MV-4-11 (cell line): ENCODE measurements at regions not wholly inside any gene's neighbourhood (a gene's known extent, or its start where the extent isn't known, plus 50 kb on each side); places are given as distances from the start of the nearest gene placed in this dataset.
"Not testable (repeated sequence)": the region's sequence is repeated elsewhere in the genome, so short reads cannot be mapped to it uniquely, and the experiment has no call there.

Experiments
- DNase-seq: peaks from one replicate; lab custom pipeline; 2025; lab: John Stamatoyannopoulos, UW

GRCh38 chr17:20771104-20771503 lies 191.6 kb downstream of the CDRT15L2 start:
- DNase-seq, result no peak

GRCh38 chr17:20774472-20775135 lies 195.1 kb downstream of the CDRT15L2 start:
- no peak for DNase-seq

- no peak for DNase-seq
Measured at GRCh38 chr17:20775331-20775730, 195.8 kb downstream of the CDRT15L2 start.

- DNase-seq, result no peak
Measured at GRCh38 chr17:20779521-20779920, 200.0 kb downstream of the CDRT15L2 start.

GRCh38 chr17:20781260-20781659 lies 201.7 kb downstream of the CDRT15L2 start:
- no peak for DNase-seq

- not testable (repeated sequence) for DNase-seq
Measured at GRCh38 chr17:20781869-20782268, 202.3 kb downstream of the CDRT15L2 start.

- no peak for DNase-seq
Measured at GRCh38 chr17:20783091-20783490, 203.6 kb downstream of the CDRT15L2 start.

- no peak for DNase-seq
Measured at GRCh38 chr17:20784100-20784665, 204.7 kb downstream of the CDRT15L2 start.

GRCh38 chr17:20787281-20787680 lies 207.8 kb downstream of the CDRT15L2 start:
- no peak for DNase-seq

GRCh38 chr17:20791626-20792025 lies 212.1 kb downstream of the CDRT15L2 start:
- no peak for DNase-seq

GRCh38 chr17:20794532-20794931 lies 215.0 kb downstream of the CDRT15L2 start:
- DNase-seq, result not testable (repeated sequence)

GRCh38 chr17:20797292-20797691 lies 217.8 kb downstream of the CDRT15L2 start:
- DNase-seq, result no peak

- DNase-seq, result no peak
Measured at GRCh38 chr17:20800146-20800545, 220.6 kb downstream of the CDRT15L2 start.

- no peak for DNase-seq
Measured at GRCh38 chr17:20805751-20806150, 226.2 kb downstream of the CDRT15L2 start.

GRCh38 chr17:20807566-20807965 lies 228.0 kb downstream of the CDRT15L2 start:
- not testable (repeated sequence) for DNase-seq

- not testable (repeated sequence) for DNase-seq
Measured at GRCh38 chr17:20815410-20815809, 227.4 kb downstream of the USP22 start.

- no peak for DNase-seq
Measured at GRCh38 chr17:20823905-20824304, 218.9 kb downstream of the USP22 start.

- DNase-seq, result peak; percentile 69
Measured at GRCh38 chr17:20825539-20825938, 217.3 kb downstream of the USP22 start.

GRCh38 chr17:20840453-20840852 lies 202.4 kb downstream of the USP22 start:
- DNase-seq, result not testable (repeated sequence)

- DNase-seq, result not testable (repeated sequence)
Measured at GRCh38 chr17:20840987-20841865, 201.6 kb downstream of the USP22 start.

GRCh38 chr17:20842012-20842411 lies 200.8 kb downstream of the USP22 start:
- not testable (repeated sequence) for DNase-seq

GRCh38 chr17:20843261-20843660 lies 199.6 kb downstream of the USP22 start:
- not testable (repeated sequence) for DNase-seq
